Suppressor macrophage treated with lipopolysaccharide for 1 hour (primary cell): ENCODE measurements at regions not wholly inside any gene's neighbourhood (a gene's known extent, or its start where the extent isn't known, plus 50 kb on each side); places are given as distances from the start of the nearest gene placed in this dataset.

Experiments used
- DNase-seq, 3 donors: peaks; one replicate each; pipeline ENCODE4 v3.0.0-alpha.2; 2020 to 2022

DNA sequence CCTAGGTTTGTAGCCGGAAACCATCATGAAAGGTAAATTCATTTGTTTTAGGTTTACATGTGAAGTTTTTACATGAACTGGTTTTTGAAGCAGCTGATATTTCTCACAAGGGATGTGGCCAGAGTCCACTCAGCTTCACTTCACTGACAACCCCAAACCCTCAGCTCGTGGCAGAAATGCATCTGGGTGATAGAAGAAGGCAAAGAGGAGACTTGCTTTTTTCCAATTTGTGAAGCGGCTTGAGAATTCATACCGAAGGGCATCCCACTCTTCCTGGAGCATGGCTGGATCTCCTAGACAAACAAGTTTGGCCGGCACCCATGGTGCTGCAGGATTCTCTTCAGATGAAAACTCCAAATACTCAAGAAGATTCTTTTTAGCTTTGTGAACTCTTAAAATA lies 392.8 kb upstream of the CNR1 start:
- no peak for DNase-seq

- DNase-seq = no peak
Measured at GRCh38 chr6:88556663-88557062, 390.5 kb upstream of the CNR1 start.

DNA sequence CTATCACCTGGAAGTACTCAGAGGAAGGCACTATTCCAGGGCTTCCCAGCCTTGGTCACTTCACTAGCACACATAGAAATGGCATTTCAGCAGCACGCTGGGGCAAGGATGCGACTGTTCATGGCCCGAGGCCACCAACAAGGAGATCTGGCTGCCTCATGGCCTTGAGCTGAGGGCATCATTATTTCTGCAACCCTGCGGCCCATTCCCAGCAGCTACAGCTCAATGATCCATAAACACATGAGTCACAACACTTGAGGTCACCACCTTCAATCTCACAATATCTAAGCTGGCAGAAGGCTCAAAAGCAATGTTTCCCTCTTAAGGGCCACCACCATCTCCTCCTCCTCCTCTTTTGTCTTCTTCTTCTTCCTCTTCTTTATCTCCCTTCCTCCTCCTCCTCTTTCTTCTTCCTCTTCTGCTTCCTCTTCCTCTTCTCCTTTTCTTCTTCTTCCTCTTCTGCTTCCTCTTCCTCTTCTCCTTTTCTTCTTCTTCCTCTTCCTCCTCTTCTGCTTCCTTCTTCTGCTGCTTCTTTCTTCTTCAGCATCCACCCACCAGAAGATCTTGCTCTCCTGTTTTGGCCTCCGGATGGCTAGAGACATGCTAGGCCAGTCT lies 382.9 kb upstream of the CNR1 start:
- DNase-seq = no peak

- peak in 1 of 3 donors; percentile 7 for DNase-seq
Measured at GRCh38 chr6:88547768-88548167, 381.6 kb upstream of the CNR1 start.

DNA sequence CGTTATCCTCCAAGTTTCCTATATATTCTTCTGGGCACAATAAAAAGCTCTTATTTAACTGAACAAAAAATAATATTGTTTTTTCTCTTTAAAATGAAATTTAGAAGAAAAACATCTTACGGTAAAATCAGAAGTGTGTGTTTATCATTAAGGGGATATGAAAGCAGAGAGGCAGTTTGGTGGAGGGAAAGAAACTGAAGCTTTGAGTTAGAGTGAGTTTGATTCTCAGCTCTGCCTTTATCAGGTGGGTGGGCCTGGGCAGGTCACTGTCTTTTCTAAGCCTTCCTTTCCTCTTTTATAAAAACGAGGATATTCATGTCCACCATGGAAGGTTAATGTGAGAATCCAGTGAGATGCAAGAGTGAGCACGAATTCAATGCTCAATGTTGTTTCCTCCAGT lies 379.8 kb upstream of the CNR1 start:
- DNase-seq = no peak

DNA sequence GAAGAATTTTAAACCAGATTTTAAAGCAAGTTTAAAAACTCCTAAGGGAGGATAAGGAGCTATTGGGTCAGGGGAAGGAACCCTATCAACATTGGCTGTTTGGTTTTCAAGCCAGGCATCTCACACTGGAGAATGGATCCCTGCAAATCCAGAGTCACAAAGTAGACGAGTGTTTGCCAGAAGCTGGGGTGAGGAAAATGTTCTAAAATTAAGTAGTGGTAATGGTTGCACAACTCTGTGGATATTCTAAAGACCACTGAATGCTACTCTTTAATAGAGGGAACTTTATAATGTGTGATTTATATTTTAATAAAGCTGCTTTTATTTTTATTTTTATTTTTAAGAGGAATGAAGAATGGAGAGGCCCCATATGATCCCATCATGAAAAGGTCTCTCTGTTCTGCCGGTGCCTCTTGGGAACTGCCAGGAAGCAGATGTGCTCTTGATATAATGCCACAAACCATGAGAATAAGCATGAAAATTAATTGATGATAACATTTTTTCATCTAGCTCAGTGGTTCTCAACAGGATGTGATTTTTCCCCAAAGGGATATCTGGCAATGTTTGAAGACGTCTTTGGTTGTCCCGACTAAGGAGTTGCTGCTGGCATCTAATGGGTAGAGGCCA lies 379.0 kb upstream of the CNR1 start:
- DNase-seq = no peak

GRCh38 chr6:88539295-88539764 lies 373.2 kb upstream of the CNR1 start:
- no peak for DNase-seq

GRCh38 chr6:88538840-88539239 lies 372.7 kb upstream of the CNR1 start:
- no peak for DNase-seq

- peak in 1 of 3 donors; percentile 11 for DNase-seq
Measured at GRCh38 chr6:88538130-88538706, 372.1 kb upstream of the CNR1 start.

GRCh38 chr6:88536071-88536625 lies 370.0 kb upstream of the CNR1 start:
- DNase-seq = no peak

GRCh38 chr6:88535306-88535705 lies 369.2 kb upstream of the CNR1 start:
- DNase-seq = peak; percentile 35 to 43 (median 36)

GRCh38 chr6:88532241-88532860 lies 366.2 kb upstream of the CNR1 start:
- DNase-seq = no peak

DNA sequence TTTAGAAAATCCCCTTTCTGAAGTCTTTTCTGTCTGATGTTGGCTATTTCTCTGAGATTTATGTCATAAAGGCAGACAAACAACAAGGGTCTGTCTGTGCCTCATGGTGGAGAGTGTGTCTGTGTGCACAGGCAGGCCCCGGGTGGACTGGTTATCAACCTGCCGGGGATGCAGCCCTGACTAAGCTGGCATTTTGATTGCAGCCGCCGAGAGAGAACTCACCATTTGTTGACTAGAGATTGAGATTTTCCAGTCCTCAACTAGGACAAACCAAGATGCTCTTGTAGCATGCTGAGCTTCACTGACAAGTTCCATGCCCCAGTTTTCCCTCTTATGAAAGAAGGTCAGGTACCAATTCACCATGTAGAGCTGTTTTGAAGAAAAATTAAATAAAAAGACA lies 363.6 kb upstream of the CNR1 start:
- no peak for DNase-seq

DNA sequence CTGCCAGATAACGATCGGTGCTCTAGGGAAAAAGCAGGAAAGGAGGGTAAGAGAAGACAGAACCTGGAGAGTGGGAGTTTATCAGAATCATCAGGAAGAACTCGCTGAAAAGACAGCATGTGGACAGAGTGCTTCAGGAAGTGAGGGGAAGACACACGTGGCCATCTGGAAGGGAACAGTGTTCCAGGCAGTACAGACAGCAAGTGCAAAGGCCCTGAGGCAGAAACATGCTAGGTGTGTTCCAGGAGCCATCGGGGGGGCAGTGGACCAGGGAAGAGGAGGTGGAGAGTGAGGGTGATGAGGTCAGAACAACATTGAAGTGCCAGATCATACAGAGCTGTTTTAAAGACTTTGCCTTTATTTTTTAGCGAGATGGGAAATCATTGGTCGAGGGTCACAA lies 354.3 kb upstream of the CNR1 start:
- no peak for DNase-seq

GRCh38 chr6:88520017-88520338 lies 353.8 kb upstream of the CNR1 start:
- DNase-seq = no peak

DNA sequence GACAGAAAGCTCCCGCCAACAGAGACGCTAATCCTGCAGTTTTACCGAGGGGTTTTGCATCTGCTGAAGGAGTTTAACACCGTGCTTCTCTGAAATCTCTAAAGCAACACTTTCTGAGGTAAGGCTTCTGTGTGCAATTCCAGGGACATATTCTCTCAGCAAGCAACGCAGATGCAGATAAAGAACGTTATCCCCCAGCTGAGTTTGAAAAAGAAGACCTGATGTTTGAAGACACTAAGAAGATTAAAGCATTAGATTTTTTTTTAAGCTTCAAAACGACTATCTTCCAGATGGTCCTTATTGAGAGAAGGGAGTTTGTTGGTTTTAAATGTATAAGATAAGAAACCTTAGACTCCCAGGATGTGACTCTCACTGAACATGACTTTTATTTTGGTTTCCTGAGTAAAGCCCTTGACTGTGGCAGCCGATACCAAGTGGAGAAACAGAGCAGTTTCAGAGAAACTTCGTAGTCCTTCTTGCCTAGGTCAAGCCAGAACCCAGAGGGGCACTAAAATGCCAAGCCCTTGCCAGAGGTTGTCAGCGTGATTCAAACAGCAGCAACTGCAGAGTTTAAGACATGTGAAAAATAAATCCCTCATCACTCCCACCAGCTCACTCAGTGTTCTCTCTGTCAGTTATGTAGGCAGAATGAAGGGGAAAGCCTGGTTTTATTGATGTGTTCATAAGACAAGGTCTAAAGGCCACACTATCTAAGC lies 353.3 kb upstream of the CNR1 start:
- DNase-seq = no peak

GRCh38 chr6:88517737-88518136 lies 351.6 kb upstream of the CNR1 start:
- no peak for DNase-seq

DNA sequence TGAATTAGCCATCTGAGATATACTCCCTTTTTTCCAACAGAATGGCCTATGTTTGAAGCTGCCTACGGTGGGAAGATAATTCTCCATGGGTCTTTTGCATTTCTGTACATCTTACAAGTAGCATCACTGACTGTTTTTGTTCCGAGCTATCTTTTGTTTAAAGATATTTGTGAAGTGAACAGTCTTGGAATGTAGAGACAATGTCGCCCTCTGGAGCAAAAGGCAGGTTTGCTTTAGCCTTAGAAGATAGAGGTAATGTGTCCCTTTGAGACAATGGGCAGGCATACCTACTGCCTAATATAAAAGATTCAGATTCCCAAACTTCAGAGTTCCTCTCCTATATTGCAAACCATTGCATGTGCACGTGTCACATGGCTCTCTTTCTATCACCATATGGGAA lies 347.8 kb upstream of the CNR1 start:
- no peak for DNase-seq

DNA sequence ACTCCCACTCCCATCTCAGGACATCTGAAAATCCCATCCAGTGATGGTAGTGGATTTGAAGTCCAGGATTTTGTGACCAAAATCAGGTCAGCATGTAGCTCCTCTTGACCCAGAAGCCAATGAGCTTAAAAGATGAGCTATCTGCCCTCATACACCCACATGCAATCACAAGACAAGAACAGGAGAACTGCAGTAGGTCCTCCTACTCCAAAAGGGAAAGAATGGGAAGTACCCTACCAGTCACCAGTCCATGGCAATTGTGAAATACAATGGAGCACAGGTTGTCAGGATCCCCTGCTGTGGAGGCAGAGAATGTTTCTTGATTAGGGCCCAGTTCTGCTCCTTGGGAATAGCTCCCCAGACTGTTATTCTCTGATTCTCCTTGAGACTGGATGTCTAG lies 347.3 kb upstream of the CNR1 start:
- peak; percentile 64 to 70 (median 64) for DNase-seq

DNA sequence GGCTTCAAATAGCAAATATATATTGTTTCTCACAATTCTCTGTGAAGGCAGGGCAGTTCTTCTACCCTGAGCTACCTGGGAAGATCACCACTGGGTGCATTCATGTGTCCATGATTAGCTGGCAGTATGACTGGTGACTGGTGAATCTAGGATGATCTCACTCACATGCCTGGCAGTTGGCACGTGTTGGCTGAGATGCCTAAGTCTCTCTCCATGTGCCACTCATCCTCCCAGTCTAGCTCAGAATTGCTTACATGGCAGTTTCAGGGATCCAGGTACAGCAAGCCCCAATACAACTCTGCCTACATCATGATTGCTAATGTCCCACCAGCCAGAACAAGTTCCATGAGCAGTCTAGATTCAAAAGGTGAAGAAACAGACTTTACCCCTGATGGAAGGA lies 346.8 kb upstream of the CNR1 start:
- DNase-seq = no peak

- DNase-seq = no peak
Measured at GRCh38 chr6:88502391-88502790, 336.2 kb upstream of the CNR1 start.

DNA sequence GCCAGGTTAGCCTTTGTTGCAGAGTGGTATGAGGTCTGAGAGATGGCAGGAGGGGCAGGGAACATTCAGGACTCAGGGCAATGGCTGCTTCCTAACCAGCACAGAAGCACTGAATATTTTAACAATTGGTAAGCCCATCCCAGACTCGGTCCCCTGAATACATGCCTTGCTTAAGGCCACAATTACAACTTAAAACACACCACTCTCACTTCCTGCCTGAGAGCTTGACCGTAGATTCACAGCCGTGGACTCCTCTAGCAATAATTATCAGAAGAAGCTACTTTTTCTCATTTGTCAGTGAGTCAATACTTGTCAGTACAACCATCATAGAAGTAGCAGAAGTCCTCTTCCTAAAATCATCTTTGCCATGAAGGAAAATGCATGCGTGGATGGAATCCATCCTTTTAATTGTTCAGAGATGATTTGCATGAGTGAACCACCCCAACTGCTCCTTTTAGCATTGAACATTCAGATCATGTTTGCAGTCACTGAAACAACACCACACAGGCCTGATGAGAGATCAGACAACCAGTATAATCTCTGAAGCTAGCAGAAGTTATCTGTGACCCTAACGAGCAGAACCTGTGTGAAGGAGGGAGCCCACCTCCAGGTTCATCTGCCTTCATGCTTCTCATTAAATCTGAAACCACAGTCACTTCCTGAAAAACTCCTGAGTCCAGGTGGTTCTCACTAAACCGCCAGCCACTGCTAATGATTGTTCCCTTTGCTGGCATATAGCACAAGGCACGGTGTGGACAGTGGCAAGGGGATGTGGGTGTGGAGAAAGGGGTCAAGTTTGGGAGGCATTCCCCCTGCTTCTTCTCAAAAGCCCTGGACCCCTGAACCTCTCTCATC lies 333.9 kb upstream of the CNR1 start:
- DNase-seq = no peak
